ENCODE measurements at regions not wholly inside any gene's neighbourhood (a gene's known extent, or its start where the extent isn't known, plus 50 kb on each side); places are given as distances from the start of the nearest gene placed in this dataset.

DNA sequence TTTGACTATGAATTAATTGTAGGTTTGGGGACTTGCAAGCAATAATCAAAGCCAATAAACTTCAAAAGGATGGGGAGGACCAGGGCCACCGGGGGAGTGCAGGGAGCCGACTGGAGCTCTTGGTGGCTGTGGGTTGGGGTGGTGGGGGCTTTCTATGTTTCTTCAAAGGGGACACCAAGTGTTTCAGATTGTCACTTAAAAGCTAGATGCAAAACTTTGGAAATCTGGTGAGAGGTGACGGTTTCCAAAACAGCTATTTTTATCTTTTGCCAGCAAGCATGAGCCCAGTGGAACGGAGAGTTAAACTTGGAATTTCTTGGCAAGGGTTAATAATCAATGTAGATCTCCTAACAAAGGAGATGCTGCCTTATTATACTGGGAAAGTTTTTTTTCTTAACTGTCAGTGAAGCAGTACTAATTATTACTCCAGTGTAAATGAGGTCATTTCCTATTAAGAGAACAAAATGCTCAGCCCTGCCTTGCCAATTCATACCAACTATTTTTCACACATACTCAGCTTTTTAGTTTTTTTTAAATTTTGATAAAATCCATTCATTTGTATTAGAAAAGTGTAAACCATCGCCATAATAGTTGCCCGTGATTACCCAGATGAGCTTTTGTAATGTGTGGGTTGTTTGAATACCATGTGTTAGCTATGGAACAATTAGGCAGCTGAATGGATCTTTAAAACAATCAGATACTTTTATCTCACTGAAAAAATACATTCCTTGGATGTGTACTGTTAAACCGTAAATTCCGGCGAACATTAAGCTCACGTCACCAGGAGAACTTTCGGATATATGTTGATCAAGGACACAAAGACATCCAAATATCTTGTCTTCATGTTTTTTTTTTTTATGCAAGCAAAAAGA is 95.9 kb upstream of the ZNF536 start:
- no TSS peak for BruUV-seq (replicated peaks)
- no peaks in the 10 kb centered on the region for H3K9me3 ChIP-seq (ENCODE audit: control insufficient read depth in 1 of 2, insufficient read depth in 1 of 2, low read depth in 1 of 2, low read length in 2 of 2)
- H3K4me1 ChIP-seq (ENCODE audit: control insufficient read depth in 1 of 2, insufficient read depth in 2 of 2, low read length in 2 of 2): no peaks in the 10 kb centered on the region
- ChIA-PET POLR2A (no interaction called here), RAD21 (ENCODE audit: low non-redundant PET in 1 of 2, low total read pairs in 2 of 2, uncharacterized antibody in 2 of 2, unreplicated experiment in 2 of 2) (no interaction called here), CTCF (no interaction called here)
- intact Hi-C loops (cut with micrococcal nuclease): no loop called here
- H3K79me2 ChIP-seq (ENCODE audit: insufficient read depth, low read length): no peaks in the 10 kb centered on the region
- no peak overlapping the region for H3K9ac ChIP-seq (ENCODE audit: low read length)
- no peak for TF ChIP-seq EZH2phosphoT487 (IDR thresholded peaks at IDR 0.05; ENCODE audit: borderline replicate concordance)
- DNase-seq (ENCODE audit: low read depth, low spot score) (no peak), ATAC-seq (no peak)
- H3K27me3 ChIP-seq (ENCODE audit: insufficient read depth, low read length): peaks cover 41% of the 10 kb centered on the region
- H3K27ac ChIP-seq (ENCODE audit: low read depth, low read length): no peak overlapping the region
- no peak overlapping the region for H3K4me3 ChIP-seq (replicated peaks in 1 of 2; ENCODE audit: low read depth in 1 of 2, low read length in 2 of 2)
- no peak overlapping the region for H2AFZ ChIP-seq (ENCODE audit: low read depth, low read length, poor library complexity, severe bottlenecking)
- H3K4me2 ChIP-seq (ENCODE audit: low read length): no peak overlapping the region
- H3K36me3 ChIP-seq (ENCODE audit: control insufficient read depth in 1 of 2, insufficient read depth in 2 of 2, low read length in 2 of 2): no peaks in the 10 kb centered on the region
- no peaks in the 10 kb centered on the region for H3K9me2 ChIP-seq (ENCODE audit: insufficient read depth)
- H4K20me1 ChIP-seq (ENCODE audit: insufficient read depth): no peaks in the 10 kb centered on the region

DNA sequence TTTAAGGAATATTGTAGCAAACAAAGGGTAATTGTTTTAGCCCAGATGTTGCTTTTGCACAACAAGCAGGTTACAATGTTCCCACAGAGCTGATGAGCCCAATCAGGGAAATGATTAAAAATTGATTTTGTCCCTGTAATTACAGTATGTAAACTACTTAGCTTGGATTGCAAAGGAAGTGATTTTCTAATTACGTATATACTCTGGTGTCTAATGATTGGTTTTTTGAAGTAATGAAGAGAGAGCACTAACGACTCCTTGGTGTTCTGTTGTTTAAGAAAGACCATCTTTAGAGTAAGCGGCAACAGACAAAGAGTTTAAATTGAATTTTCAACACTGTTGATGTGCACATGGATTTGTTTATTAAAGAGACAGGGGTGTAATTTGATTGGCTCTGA is 95.3 kb upstream of the ZNF536 start:
- ChIA-PET CTCF (no interaction called here), POLR2A (no interaction called here), RAD21 (ENCODE audit: low non-redundant PET in 1 of 2, low total read pairs in 2 of 2, uncharacterized antibody in 2 of 2, unreplicated experiment in 2 of 2) (no interaction called here)
- TF ChIP-seq SP1 (IDR thresholded peaks at IDR 0.05; ENCODE audit: low read depth) (no peak), ELF1 (IDR thresholded peaks at IDR 0.05; ENCODE audit: borderline replicate concordance, low read depth) (no peak), EZH2 (IDR thresholded peaks at IDR 0.05) (no peak), ZFX (IDR thresholded peaks at IDR 0.05) (no peak), SRF (IDR thresholded peaks at IDR 0.05; ENCODE audit: low read depth) (no peak), EZH2phosphoT487 (IDR thresholded peaks at IDR 0.05; ENCODE audit: borderline replicate concordance) (no peak), CEBPB (IDR thresholded peaks at IDR 0.05; ENCODE audit: low read depth) (no peak), POLR2AphosphoS5 (IDR thresholded peaks at IDR 0.05; ENCODE audit: low read depth, low read length) (no peak)
- TF ChIP-seq, protein P1, sequence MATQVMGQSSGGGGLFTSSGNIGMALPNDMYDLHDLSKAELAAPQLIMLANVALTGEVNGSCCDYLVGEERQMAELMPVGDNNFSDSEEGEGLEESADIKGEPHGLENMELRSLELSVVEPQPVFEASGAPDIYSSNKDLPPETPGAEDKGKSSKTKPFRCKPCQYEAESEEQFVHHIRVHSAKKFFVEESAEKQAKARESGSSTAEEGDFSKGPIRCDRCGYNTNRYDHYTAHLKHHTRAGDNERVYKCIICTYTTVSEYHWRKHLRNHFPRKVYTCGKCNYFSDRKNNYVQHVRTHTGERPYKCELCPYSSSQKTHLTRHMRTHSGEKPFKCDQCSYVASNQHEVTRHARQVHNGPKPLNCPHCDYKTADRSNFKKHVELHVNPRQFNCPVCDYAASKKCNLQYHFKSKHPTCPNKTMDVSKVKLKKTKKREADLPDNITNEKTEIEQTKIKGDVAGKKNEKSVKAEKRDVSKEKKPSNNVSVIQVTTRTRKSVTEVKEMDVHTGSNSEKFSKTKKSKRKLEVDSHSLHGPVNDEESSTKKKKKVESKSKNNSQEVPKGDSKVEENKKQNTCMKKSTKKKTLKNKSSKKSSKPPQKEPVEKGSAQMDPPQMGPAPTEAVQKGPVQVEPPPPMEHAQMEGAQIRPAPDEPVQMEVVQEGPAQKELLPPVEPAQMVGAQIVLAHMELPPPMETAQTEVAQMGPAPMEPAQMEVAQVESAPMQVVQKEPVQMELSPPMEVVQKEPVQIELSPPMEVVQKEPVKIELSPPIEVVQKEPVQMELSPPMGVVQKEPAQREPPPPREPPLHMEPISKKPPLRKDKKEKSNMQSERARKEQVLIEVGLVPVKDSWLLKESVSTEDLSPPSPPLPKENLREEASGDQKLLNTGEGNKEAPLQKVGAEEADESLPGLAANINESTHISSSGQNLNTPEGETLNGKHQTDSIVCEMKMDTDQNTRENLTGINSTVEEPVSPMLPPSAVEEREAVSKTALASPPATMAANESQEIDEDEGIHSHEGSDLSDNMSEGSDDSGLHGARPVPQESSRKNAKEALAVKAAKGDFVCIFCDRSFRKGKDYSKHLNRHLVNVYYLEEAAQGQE (IDR thresholded peaks at IDR 0.05; ENCODE audit: low read depth): no peak
- TF ChIP-seq, protein P2, sequence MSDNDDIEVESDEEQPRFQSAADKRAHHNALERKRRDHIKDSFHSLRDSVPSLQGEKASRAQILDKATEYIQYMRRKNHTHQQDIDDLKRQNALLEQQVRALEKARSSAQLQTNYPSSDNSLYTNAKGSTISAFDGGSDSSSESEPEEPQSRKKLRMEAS (IDR thresholded peaks at IDR 0.05): no peak
- no peaks in the 10 kb centered on the region for H3K36me3 ChIP-seq (ENCODE audit: control insufficient read depth in 1 of 2, insufficient read depth in 2 of 2, low read length in 2 of 2)
- H3K4me1 ChIP-seq (ENCODE audit: control insufficient read depth in 1 of 2, insufficient read depth in 2 of 2, low read length in 2 of 2): no peaks in the 10 kb centered on the region
- no peaks in the 10 kb centered on the region for H3K9me2 ChIP-seq (ENCODE audit: insufficient read depth)
- ATAC-seq (no peak), DNase-seq (ENCODE audit: low read depth, low spot score) (no peak)
- no peak overlapping the region for H3K27ac ChIP-seq (ENCODE audit: low read depth, low read length)
- H3K9ac ChIP-seq (ENCODE audit: low read length): no peak overlapping the region
- peaks cover 42% of the 10 kb centered on the region for H3K27me3 ChIP-seq (ENCODE audit: insufficient read depth, low read length)
- BruUV-seq (replicated peaks): no TSS peak
- no peaks in the 10 kb centered on the region for H4K20me1 ChIP-seq (ENCODE audit: insufficient read depth)
- H3K79me2 ChIP-seq (ENCODE audit: insufficient read depth, low read length): no peaks in the 10 kb centered on the region
- H3K9me3 ChIP-seq (ENCODE audit: control insufficient read depth in 1 of 2, insufficient read depth in 1 of 2, low read depth in 1 of 2, low read length in 2 of 2): no peaks in the 10 kb centered on the region
- H3K4me3 ChIP-seq (replicated peaks in 1 of 2; ENCODE audit: low read depth in 1 of 2, low read length in 2 of 2): no peak overlapping the region
- H2AFZ ChIP-seq (ENCODE audit: low read depth, low read length, poor library complexity, severe bottlenecking): no peak overlapping the region
- intact Hi-C loops (cut with micrococcal nuclease): no loop called here
- no peak overlapping the region for H3K4me2 ChIP-seq (ENCODE audit: low read length)
